HEK293 (cell line): ENCODE measurements at regions not wholly inside any gene's neighbourhood (a gene's known extent, or its start where the extent isn't known, plus 50 kb on each side); places are given as distances from the start of the nearest gene placed in this dataset.

Experiments used
- BCL11A ChIP-seq: fragments of 450-650 bp; formaldehyde crosslinking; IDR thresholded peaks from 2 replicates; pipeline ENCODE4 v1.5.1; 2016; ENCODE audit warnings: low read depth, missing biosample characterization, missing genetic modification characterization
- CTCF ChIP-seq: fragments of 450-650 bp; formaldehyde crosslinking; IDR thresholded peaks from 2 replicates; pipeline ENCODE4 v1.5.1; 2016; ENCODE audit warnings: missing biosample characterization, missing genetic modification characterization

GRCh38 chr11:15723966-15724365, 609.2 kb downstream of the INSC start:
- TF ChIP-seq CTCF (tag by site-specific recombination), result no peak
- no peak for TF ChIP-seq BCL11A
